Trophoblast cell (in vitro differentiated cells and primary cell): ENCODE measurements at regions not wholly inside any gene's neighbourhood (a gene's known extent, or its start where the extent isn't known, plus 50 kb on each side); places are given as distances from the start of the nearest gene placed in this dataset.

ENCODE experiments used
- DNase-seq, 2 donors: peaks; one replicate each; pipeline ENCODE4 v3.0.0-alpha.2; 2016
- H2AFZ ChIP-seq: 2 replicates; pipeline ENCODE4 v1.6.1; 2013; ENCODE audit warnings: low read length, moderate library complexity, mild to moderate bottlenecking; ENCODE audit not compliant: insufficient read depth, poor library complexity
- H2AK5ac ChIP-seq: 2 replicates; pipeline ENCODE4 v1.6.1; 2013; ENCODE audit warnings: mild to moderate bottlenecking, low read length
- H2BK120ac ChIP-seq: 2 replicates; pipeline ENCODE4 v1.6.1; 2013; ENCODE audit warnings: low read length, mild to moderate bottlenecking, moderate library complexity; ENCODE audit not compliant: insufficient read depth, poor library complexity
- H2BK12ac ChIP-seq: 2 replicates; pipeline ENCODE4 v1.6.1; 2013; ENCODE audit warnings: mild to moderate bottlenecking, low read length, moderate library complexity
- H2BK5ac ChIP-seq: 2 replicates; pipeline ENCODE4 v1.6.1; 2013; ENCODE audit warnings: low read length, low read depth, moderate library complexity, mild to moderate bottlenecking; ENCODE audit not compliant: poor library complexity
- H3K14ac ChIP-seq: 2 replicates; pipeline ENCODE4 v1.6.1; 2013; ENCODE audit warnings: mild to moderate bottlenecking, low read length
- H3K18ac ChIP-seq: 2 replicates; pipeline ENCODE4 v1.6.1; 2013; ENCODE audit warnings: mild to moderate bottlenecking, low read length
- H3K23ac ChIP-seq: 2 replicates; pipeline ENCODE4 v1.6.1; 2013; ENCODE audit warnings: low read length
- H3K27ac ChIP-seq: 2 replicates; pipeline ENCODE4 v1.5.1; 2013; ENCODE audit warnings: low read depth, mild to moderate bottlenecking, inconsistent platforms, low read length, moderate library complexity
- H3K27me3 ChIP-seq: 2 replicates; pipeline ENCODE4 v1.6.1; 2013; ENCODE audit warnings: inconsistent platforms, mild to moderate bottlenecking, low read length, moderate library complexity; ENCODE audit not compliant: insufficient read depth
- H3K36me3 ChIP-seq, 2 experiments: 1 replicate in 1 of 2; 2 replicates in 1 of 2; pipeline ENCODE4 v1.6.1; 2013; ENCODE audit warnings: low read length in 2 of 2, mild to moderate bottlenecking in 2 of 2, moderate library complexity in 1 of 2; ENCODE audit not compliant: insufficient read depth in 2 of 2, control insufficient read depth in 1 of 2
- H3K4ac ChIP-seq: 2 replicates; pipeline ENCODE4 v1.6.1; 2013; ENCODE audit warnings: low read depth, mild to moderate bottlenecking, low read length, moderate library complexity
- H3K4me1 ChIP-seq, 2 experiments: 1 replicate in 1 of 2; 2 replicates in 1 of 2; pipeline ENCODE4 v1.6.1; 2013; ENCODE audit warnings: low read length in 2 of 2, mild to moderate bottlenecking in 2 of 2, moderate library complexity in 1 of 2; ENCODE audit not compliant: insufficient read depth in 2 of 2, control insufficient read depth in 1 of 2
- H3K4me2 ChIP-seq: 2 replicates; pipeline ENCODE4 v1.6.1; 2013; ENCODE audit warnings: inconsistent platforms, mild to moderate bottlenecking, low read length, moderate library complexity
- H3K4me3 ChIP-seq: 2 replicates; pipeline ENCODE4 v1.5.1; 2013; ENCODE audit warnings: mild to moderate bottlenecking, low read depth, low read length, inconsistent platforms
- H3K79me1 ChIP-seq: one replicate; pipeline ENCODE4 v1.6.1; 2013; ENCODE audit warnings: low read length
- H3K79me2 ChIP-seq: 2 replicates; pipeline ENCODE4 v1.6.1; 2013; ENCODE audit warnings: low read length, mild to moderate bottlenecking; ENCODE audit not compliant: control insufficient read depth, insufficient read depth, poor library complexity
- H3K9ac ChIP-seq: 2 replicates; pipeline ENCODE4 v1.6.1; 2013; ENCODE audit warnings: mild to moderate bottlenecking, low read length
- H3K9me3 ChIP-seq: 2 replicates; pipeline ENCODE4 v1.6.1; 2013; ENCODE audit warnings: low read depth, mild to moderate bottlenecking, control low read depth, inconsistent platforms, low read length; ENCODE audit not compliant: insufficient read depth
- H4K12ac ChIP-seq: 2 replicates; pipeline ENCODE4 v1.6.1; 2013; ENCODE audit warnings: low read depth, mild to moderate bottlenecking, low read length, moderate library complexity
- H4K8ac ChIP-seq: 2 replicates; pipeline ENCODE4 v1.6.1; 2013; ENCODE audit warnings: low read depth, mild to moderate bottlenecking, low read length, moderate library complexity
- H4K91ac ChIP-seq: one replicate; pipeline ENCODE4 v1.6.1; 2013; ENCODE audit warnings: low read depth, mild to moderate bottlenecking, low read length, moderate library complexity
- WGBS: extraction: QIAGEN DNeasy Blood & Tissue Kit; methylation state at CpG from one replicate; pipeline ENCODE4 v1.1.7; 2013; ENCODE audit warnings: missing lambda C conversion rate; ENCODE audit not compliant: insufficient read length, insufficient coverage; ENCODE audit errors: extremely low coverage; 5-methylcytosine and 5-hydroxymethylcytosine counted together

DNA sequence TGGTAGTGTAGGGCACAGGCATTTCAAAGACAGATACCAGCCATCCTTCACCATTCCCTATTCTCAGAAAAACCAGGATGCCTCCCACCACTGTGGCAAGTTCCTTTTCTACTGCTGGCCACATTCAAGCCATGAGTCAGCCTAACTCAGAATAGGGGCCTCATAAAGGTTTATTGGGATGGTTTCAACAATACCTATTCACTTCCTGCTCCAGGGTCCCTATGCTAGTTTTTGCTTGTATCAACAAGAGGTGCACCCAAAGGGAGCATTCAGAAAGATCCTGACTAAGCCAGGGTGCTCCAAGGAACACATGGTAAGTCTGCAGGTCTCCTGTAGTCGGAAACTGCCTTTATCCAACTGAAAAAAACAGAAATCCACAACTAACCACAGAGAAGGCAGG is 76.9 kb upstream of the EGR2 start:
- H2BK5ac ChIP-seq, result no peak overlapping the region
- no peak overlapping the region for H3K4me2 ChIP-seq
- no peaks in the 10 kb centered on the region for H3K79me1 ChIP-seq
- WGBS, result no CpG with 5 or more reads among the region's 1 CpG
- peaks cover 1% of the 10 kb centered on the region for H3K9me3 ChIP-seq
- no peak overlapping the region for H3K27ac ChIP-seq
- no peak overlapping the region for H3K9ac ChIP-seq
- no peak overlapping the region for H3K18ac ChIP-seq
- no peaks in the 10 kb centered on the region for H3K4me1 ChIP-seq
- H4K91ac ChIP-seq, result no peak overlapping the region
- no peak for DNase-seq
- no peaks in the 10 kb centered on the region for H3K36me3 ChIP-seq
- H3K27me3 ChIP-seq, result no peaks in the 10 kb centered on the region
- H2AFZ ChIP-seq, result no peak overlapping the region
- H2BK12ac ChIP-seq, result no peak overlapping the region
- no peak overlapping the region for H4K12ac ChIP-seq
- H3K14ac ChIP-seq, result no peak overlapping the region
- no peak overlapping the region for H2AK5ac ChIP-seq
- no peak overlapping the region for H3K4ac ChIP-seq
- no peak overlapping the region for H2BK120ac ChIP-seq
- H3K79me2 ChIP-seq, result no peaks in the 10 kb centered on the region
- no peak overlapping the region for H4K8ac ChIP-seq
- no peak overlapping the region for H3K23ac ChIP-seq
- H3K4me3 ChIP-seq, result no peak overlapping the region

DNA sequence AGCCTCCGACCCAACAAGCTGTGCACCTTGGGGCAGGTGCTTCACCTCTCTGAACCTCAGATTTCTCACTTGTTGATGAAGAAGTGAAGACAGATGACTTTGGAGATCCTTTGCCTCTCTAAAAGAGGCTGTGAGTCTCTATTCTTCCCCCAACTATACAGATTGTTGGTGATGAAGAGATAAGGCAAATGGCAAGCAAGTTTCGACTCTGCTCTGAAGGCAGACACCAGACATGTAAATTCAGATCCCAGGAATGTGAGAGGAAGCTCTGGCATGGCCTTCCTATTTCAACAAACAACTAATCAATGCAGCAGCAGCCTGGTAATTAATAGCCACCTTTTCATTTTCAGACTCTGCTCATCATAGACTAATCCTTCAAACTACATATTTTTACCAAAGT is 74.2 kb upstream of the EGR2 start:
- no peak overlapping the region for H3K9ac ChIP-seq
- no peak overlapping the region for H3K27ac ChIP-seq
- H3K4ac ChIP-seq, result no peak overlapping the region
- H2BK120ac ChIP-seq, result no peak overlapping the region
- no peaks in the 10 kb centered on the region for H3K79me2 ChIP-seq
- H3K79me1 ChIP-seq, result no peaks in the 10 kb centered on the region
- H2AK5ac ChIP-seq, result no peak overlapping the region
- no peaks in the 10 kb centered on the region for H3K4me1 ChIP-seq
- no peak overlapping the region for H4K91ac ChIP-seq
- H3K9me3 ChIP-seq, result peaks cover 1% of the 10 kb centered on the region
- H3K14ac ChIP-seq, result no peak overlapping the region
- no peak overlapping the region for H3K18ac ChIP-seq
- no peak overlapping the region for H4K8ac ChIP-seq
- no peaks in the 10 kb centered on the region for H3K36me3 ChIP-seq
- H2BK12ac ChIP-seq, result no peak overlapping the region
- no peaks in the 10 kb centered on the region for H3K27me3 ChIP-seq
- no CpG with 5 or more reads among the region's 2 CpGs for WGBS
- DNase-seq, result no peak
- H4K12ac ChIP-seq, result no peak overlapping the region
- H3K4me3 ChIP-seq, result no peak overlapping the region
- H3K4me2 ChIP-seq, result no peak overlapping the region
- no peak overlapping the region for H3K23ac ChIP-seq
- no peak overlapping the region for H2BK5ac ChIP-seq
- no peak overlapping the region for H2AFZ ChIP-seq

DNA sequence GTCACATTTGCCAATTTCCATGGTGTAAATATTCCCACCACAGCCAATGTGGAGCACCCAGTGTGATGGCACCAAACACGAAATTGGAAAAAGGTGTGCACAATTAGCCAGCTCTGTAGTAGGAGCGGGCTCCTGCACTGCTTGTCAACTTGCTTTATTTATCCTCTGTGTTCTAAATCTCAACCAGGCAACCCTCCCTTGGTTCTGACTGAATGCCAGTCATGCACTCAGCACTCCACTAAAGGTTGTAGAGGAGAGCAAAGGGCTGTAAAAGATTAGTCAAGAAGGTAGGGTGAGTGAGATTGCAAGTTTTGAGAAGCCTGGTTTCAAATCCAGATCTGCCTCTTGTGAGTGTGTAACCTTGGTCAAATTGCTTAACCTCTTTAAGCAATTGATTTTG is 71.5 kb upstream of the EGR2 start:
- H3K4ac ChIP-seq, result no peak overlapping the region
- no peaks in the 10 kb centered on the region for H3K79me2 ChIP-seq

DNA sequence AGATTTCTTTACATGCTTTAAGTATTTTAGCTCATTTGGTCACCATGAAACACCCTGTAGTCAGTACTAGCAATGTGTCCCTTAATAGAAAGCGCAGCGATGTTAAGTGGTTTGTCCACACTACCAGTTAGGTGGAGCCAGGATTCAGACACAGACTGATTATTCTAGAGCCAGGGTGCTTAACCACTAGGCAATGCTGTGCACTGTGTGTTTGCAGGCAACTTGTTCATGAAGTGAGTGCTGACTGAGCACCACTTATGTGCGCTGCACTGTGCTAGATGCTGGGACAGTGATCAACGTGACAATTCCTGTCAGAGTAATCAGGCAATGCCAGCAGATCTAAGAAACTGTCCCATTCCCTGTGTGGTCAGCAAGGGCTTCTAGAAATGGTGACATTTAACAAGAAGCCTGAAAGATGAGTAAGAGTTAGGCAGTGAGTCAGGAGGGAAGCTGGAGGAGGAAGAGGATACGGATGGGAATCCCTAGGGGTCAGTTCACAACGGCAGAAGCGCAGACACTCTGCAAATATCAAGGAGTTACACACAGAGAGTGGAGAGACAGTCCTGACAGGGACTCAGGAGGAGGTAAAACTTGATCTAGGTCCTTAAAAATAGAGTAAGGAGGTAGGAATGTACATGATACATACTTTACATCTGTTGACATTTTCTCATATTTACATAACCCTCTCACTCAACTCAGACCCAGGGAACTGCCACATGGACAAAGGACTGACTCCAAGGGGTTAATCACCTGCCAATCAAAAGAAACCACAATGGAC is 69.7 kb upstream of the EGR2 start:
- Histone ChIP-seq H3K9me3 (no peaks in the 10 kb centered on the region), H3K4me3 (no peak overlapping the region), H3K27ac (no peak overlapping the region), H4K12ac (no peak overlapping the region), H2BK12ac (no peak overlapping the region), H3K18ac (no peak overlapping the region), H3K23ac (no peak overlapping the region), H3K36me3 (no peaks in the 10 kb centered on the region), H2BK120ac (no peak overlapping the region), H2BK5ac (no peak overlapping the region), H3K4me1 (no peaks in the 10 kb centered on the region), H2AK5ac (no peak overlapping the region), H3K4me2 (no peak overlapping the region), H3K4ac (no peak overlapping the region), H4K91ac (no peak overlapping the region), H2AFZ (no peak overlapping the region), H3K14ac (no peak overlapping the region), H4K8ac (no peak overlapping the region), H3K27me3 (no peaks in the 10 kb centered on the region), H3K79me1 (no peaks in the 10 kb centered on the region), H3K79me2 (no peaks in the 10 kb centered on the region), H3K9ac (no peak overlapping the region)
- DNase-seq, result peak in 1 of 2 donors; percentile 6
- no CpG with 5 or more reads among the region's 7 CpGs for WGBS

More for the DNA sequence above, 71.5 kb upstream of the EGR2 start:
- no peak overlapping the region for H3K23ac ChIP-seq
- no CpG with 5 or more reads among the region's 2 CpGs for WGBS
- H3K4me2 ChIP-seq, result no peak overlapping the region
- H2BK120ac ChIP-seq, result no peak overlapping the region
- no peak overlapping the region for H4K91ac ChIP-seq
- no peak overlapping the region for H2BK12ac ChIP-seq
- H3K4me3 ChIP-seq, result no peak overlapping the region
- no peak overlapping the region for H3K27ac ChIP-seq
- no peak overlapping the region for H2AK5ac ChIP-seq
- H2AFZ ChIP-seq, result no peak overlapping the region
- H3K36me3 ChIP-seq, result no peaks in the 10 kb centered on the region
- no peak overlapping the region for H3K14ac ChIP-seq
- no peak overlapping the region for H3K18ac ChIP-seq
- H4K8ac ChIP-seq, result no peak overlapping the region
- H3K9ac ChIP-seq, result no peak overlapping the region
- no peak overlapping the region for H2BK5ac ChIP-seq
- H3K79me1 ChIP-seq, result no peaks in the 10 kb centered on the region
- DNase-seq, result no peak
- no peaks in the 10 kb centered on the region for H3K27me3 ChIP-seq
- H4K12ac ChIP-seq, result no peak overlapping the region
- no peaks in the 10 kb centered on the region for H3K9me3 ChIP-seq
- H3K4me1 ChIP-seq, result no peaks in the 10 kb centered on the region
